Activated B cell treated with CpG ODN at 0.5 μM for 24 hours (primary cell): ENCODE measurements at regions not wholly inside any gene's neighbourhood (a gene's known extent, or its start where the extent isn't known, plus 50 kb on each side); places are given as distances from the start of the nearest gene placed in this dataset.

Experiments
- ATAC-seq: fragments of 200-7000 bp; cut with Tn5 transposase; one replicate; pipeline ENCODE4 v1.10.0; 2021; ENCODE audit warnings: low read depth, mild to moderate bottlenecking, moderate library complexity
- CTCF ChIA-PET: fragments of 350-600 bp; sonication (Branson Sonifier 250); formaldehyde crosslinking; loops from one replicate; lab custom pipeline; 2021; ENCODE audit warnings: antibody characterized with exemption; lab: Charles Lee
- POLR2A ChIA-PET: fragments of 350-600 bp; sonication (Branson Sonifier 250); formaldehyde crosslinking; loops from one replicate; lab custom pipeline; 2021; ENCODE audit warnings: antibody characterized with exemption; lab: Charles Lee
- DNase-seq: peaks from one replicate; pipeline ENCODE4 v3.0.0; 2022
- H3K27ac Mint-ChIP-seq: one replicate; pipeline ENCODE4 v1.8.0; 2020; ENCODE audit warnings: mixed read lengths
- H3K27me3 Mint-ChIP-seq: one replicate; pipeline ENCODE4 v1.8.0; 2021; ENCODE audit warnings: mixed read lengths
- H3K36me3 Mint-ChIP-seq: one replicate; pipeline ENCODE4 v1.8.0; 2021; ENCODE audit warnings: low read depth, mixed read lengths
- H3K4me1 Mint-ChIP-seq: one replicate; pipeline ENCODE4 v1.8.0; 2021; ENCODE audit warnings: mixed read lengths
- H3K4me3 Mint-ChIP-seq: one replicate; pipeline ENCODE4 v1.8.0; 2020; ENCODE audit warnings: mild to moderate bottlenecking, mixed read lengths
- H3K9me3 Mint-ChIP-seq: one replicate; pipeline ENCODE4 v1.8.0; 2020; ENCODE audit warnings: mixed read lengths
- intact Hi-C: fragments of 100-400 bp; cut with micrococcal nuclease; formaldehyde crosslinking; loops from one replicate; pipeline ENCODE4 v1.15.1; 2024
- TF ChIP-seq, protein P1 (sequence below): fragments of 200-600 bp; IDR thresholded peaks from one replicate; pipeline ENCODE4 v1.8.0; 2022; ENCODE audit warnings: antibody characterized with exemption, mild to moderate bottlenecking

DNA sequence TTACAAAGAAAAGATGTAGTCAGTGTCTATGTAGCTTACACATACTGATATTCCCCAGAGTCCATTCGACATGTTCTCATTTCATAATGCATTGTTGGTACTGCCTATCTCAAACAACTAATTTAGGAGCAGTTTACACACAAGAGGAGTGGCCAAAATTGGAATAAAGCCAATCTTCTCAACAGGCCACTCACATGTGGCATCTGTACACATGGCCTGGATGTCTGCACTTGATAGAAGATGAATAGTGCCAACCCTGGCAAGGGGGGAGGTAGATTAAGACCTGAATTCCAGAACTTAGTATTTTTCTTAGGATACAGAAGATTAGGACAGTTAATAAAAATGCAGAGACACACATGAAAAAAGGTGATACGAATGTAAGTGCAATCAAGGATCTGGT, 125.3 kb upstream of the STARD3NL start:
- Mint-ChIP-seq H3K9me3 (peaks cover 6% of the 10 kb centered on the region), H3K4me1 (no peaks in the 10 kb centered on the region), H3K36me3 (no peaks in the 10 kb centered on the region), H3K4me3 (no peak overlapping the region), H3K27me3 (no peaks in the 10 kb centered on the region), H3K27ac (no peak overlapping the region)
- POLR2A ChIA-PET = no interaction called here
- ATAC-seq (no peak), DNase-seq (no peak)
- intact Hi-C loops = no loop called here
- CTCF ChIA-PET = no interaction called here
- TF ChIP-seq, protein P1, sequence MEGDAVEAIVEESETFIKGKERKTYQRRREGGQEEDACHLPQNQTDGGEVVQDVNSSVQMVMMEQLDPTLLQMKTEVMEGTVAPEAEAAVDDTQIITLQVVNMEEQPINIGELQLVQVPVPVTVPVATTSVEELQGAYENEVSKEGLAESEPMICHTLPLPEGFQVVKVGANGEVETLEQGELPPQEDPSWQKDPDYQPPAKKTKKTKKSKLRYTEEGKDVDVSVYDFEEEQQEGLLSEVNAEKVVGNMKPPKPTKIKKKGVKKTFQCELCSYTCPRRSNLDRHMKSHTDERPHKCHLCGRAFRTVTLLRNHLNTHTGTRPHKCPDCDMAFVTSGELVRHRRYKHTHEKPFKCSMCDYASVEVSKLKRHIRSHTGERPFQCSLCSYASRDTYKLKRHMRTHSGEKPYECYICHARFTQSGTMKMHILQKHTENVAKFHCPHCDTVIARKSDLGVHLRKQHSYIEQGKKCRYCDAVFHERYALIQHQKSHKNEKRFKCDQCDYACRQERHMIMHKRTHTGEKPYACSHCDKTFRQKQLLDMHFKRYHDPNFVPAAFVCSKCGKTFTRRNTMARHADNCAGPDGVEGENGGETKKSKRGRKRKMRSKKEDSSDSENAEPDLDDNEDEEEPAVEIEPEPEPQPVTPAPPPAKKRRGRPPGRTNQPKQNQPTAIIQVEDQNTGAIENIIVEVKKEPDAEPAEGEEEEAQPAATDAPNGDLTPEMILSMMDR = no peak

DNA sequence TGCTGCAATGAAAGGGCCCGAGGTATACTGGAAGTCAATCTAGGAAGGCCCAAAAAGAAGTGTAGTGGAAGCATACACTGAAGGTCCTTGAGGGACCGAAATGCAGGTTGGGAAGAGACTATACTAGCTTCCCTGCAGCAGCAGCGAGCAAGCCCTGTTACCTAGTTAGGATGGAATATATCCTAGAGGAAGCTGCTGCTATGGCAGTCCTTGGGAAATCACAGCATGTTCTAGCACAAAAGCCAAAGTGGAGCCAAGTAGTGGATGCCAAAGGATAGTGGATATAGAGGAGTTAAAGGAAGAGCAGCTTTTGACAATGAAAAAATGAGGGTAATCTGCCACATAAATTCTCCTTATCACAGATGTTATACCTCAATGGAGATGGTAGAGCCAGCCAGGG, 123.8 kb upstream of the STARD3NL start:
- Mint-ChIP-seq H3K36me3 (no peaks in the 10 kb centered on the region), H3K9me3 (peaks cover under 1% of the 10 kb centered on the region), H3K4me3 (no peak overlapping the region), H3K27me3 (no peaks in the 10 kb centered on the region), H3K4me1 (no peaks in the 10 kb centered on the region), H3K27ac (no peak overlapping the region)
- DNase-seq (no peak), ATAC-seq (no peak)
- ChIA-PET CTCF (no interaction called here), POLR2A (no interaction called here)
- TF ChIP-seq, protein P1 = no peak
- intact Hi-C loops = no loop called here

DNA sequence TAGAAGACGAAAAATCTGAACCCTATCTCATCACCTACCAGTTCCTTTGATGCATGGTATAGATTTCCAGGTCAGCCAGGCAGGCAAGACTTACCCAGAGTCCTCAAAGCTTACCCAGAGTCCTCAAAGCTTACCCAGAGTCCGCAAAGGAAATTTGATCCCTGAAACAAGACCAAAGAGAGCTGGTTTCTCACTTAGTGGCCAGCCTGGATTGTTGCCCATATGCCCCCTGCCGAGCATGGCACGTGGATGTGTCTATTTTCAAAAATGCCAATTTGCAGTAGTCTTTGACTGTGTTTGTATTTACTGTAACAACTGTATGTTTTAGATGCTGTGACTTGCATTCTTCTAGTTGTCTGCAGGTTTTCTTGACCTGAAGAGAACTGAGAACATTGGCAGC, 120.2 kb upstream of the STARD3NL start:
- no peaks in the 10 kb centered on the region for H3K36me3 Mint-ChIP-seq
- ATAC-seq = no peak
- no peak overlapping the region for H3K27ac Mint-ChIP-seq
- H3K4me1 Mint-ChIP-seq = no peaks in the 10 kb centered on the region
- H3K9me3 Mint-ChIP-seq = no peaks in the 10 kb centered on the region
- no peak overlapping the region for H3K4me3 Mint-ChIP-seq
- ChIA-PET CTCF (no interaction called here), POLR2A (no interaction called here)
- no peaks in the 10 kb centered on the region for H3K27me3 Mint-ChIP-seq
- TF ChIP-seq, protein P1 = no peak
- no peak for DNase-seq
- intact Hi-C loops = no loop called here

DNA sequence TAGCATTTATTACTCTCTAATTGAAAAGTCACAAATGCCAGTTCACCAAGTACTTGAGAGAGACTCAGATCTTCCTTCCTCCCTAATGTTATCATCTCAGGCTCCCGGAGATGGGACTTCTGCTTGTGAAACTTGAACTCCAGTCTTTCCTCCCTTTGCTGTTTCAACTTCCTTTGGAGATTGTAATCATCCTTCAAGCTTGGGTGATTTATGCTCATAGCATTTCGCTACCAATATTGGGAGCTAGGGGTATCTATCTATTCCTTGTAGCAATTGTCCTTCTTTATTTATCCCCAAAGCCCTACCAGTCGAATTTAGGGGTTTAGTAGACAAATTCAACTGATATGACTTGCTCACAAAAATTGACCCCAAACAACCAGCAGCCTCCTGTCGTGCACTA, 117.9 kb upstream of the STARD3NL start:
- intact Hi-C loops = no loop called here
- peaks cover 3% of the 10 kb centered on the region for H3K27me3 Mint-ChIP-seq

DNA sequence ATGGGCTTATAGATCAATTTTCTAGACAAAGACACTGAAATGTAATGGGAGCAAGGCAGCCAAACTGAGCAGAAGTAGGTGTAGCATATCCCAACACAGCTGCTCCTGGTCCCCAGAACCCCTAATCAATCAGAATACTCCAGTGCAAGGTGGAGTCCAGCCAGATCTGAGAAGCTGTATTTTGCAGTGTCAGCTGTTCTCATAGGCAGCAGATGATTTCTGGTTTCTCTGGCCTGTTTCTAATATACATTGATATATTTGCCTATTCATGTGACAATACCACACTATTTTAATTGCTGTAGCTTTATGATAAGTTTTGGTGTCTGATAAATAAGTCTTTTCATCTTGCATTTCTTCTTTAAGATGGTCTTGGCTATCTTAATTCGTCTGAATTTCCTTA, 117.4 kb upstream of the STARD3NL start:
- no peak for ATAC-seq
- Mint-ChIP-seq H3K9me3 (no peaks in the 10 kb centered on the region), H3K4me1 (no peaks in the 10 kb centered on the region), H3K36me3 (no peaks in the 10 kb centered on the region), H3K27me3 (peaks cover 3% of the 10 kb centered on the region), H3K27ac (no peak overlapping the region), H3K4me3 (no peak overlapping the region)
- no peak for DNase-seq
- TF ChIP-seq, protein P1 = no peak
- CTCF ChIA-PET = no interaction called here
- POLR2A ChIA-PET = no interaction called here
- intact Hi-C loops = no loop called here

More for the DNA sequence above, 117.9 kb upstream of the STARD3NL start:
- no peaks in the 10 kb centered on the region for H3K4me1 Mint-ChIP-seq
- ChIA-PET CTCF (no interaction called here), POLR2A (no interaction called here)
- no peak for DNase-seq
- no peak for ATAC-seq
- H3K27ac Mint-ChIP-seq = no peak overlapping the region
- H3K36me3 Mint-ChIP-seq = no peaks in the 10 kb centered on the region
- TF ChIP-seq, protein P1 = no peak
- no peaks in the 10 kb centered on the region for H3K9me3 Mint-ChIP-seq
- no peak overlapping the region for H3K4me3 Mint-ChIP-seq
